SIG-M5 (cell line): ENCODE measurements at regions not wholly inside any gene's neighbourhood (a gene's known extent, or its start where the extent isn't known, plus 50 kb on each side); places are given as distances from the start of the nearest gene placed in this dataset.

ENCODE experiments used
- DNase-seq: peaks from one replicate; lab custom pipeline; 2025; lab: John Stamatoyannopoulos, UW

GRCh38 chr4:100284129-100284880, 94.0 kb upstream of the DDIT4L start:
- no peak for DNase-seq

- no peak for DNase-seq
Measured at GRCh38 chr4:100280807-100281206, 90.5 kb upstream of the DDIT4L start.

- DNase-seq: no peak
Measured at GRCh38 chr4:100278567-100278966, 88.3 kb upstream of the DDIT4L start.

- DNase-seq: no peak
Measured at GRCh38 chr4:100269446-100269845, 79.2 kb upstream of the DDIT4L start.

- DNase-seq: no peak
Measured at GRCh38 chr4:100268789-100269188, 78.5 kb upstream of the DDIT4L start.

- DNase-seq: no peak
Measured at GRCh38 chr4:100261346-100261745, 71.1 kb upstream of the DDIT4L start.

- DNase-seq: no peak
Measured at GRCh38 chr4:100258675-100259074, 68.4 kb upstream of the DDIT4L start.

- DNase-seq: peak; percentile 32
Measured at GRCh38 chr4:100257567-100257966, 67.3 kb upstream of the DDIT4L start.

- no peak for DNase-seq
Measured at GRCh38 chr4:100254237-100254636, 64.0 kb upstream of the DDIT4L start.

- no peak for DNase-seq
Measured at GRCh38 chr4:100248476-100248875, 58.2 kb upstream of the DDIT4L start.

- no peak for DNase-seq
Measured at GRCh38 chr4:100246697-100247096, 56.4 kb upstream of the DDIT4L start.

- DNase-seq: no peak
Measured at GRCh38 chr4:100244347-100244746, 54.1 kb upstream of the DDIT4L start.
